Endodermal cell (in vitro differentiated cells): ENCODE measurements at regions not wholly inside any gene's neighbourhood (a gene's known extent, or its start where the extent isn't known, plus 50 kb on each side); places are given as distances from the start of the nearest gene placed in this dataset.
A peak's percentile ranks its signal among the peaks of the same experiment; 100 is the strongest.

Experiments used
- DNase-seq: peaks from one replicate; pipeline ENCODE4 v3.0.0-alpha.2; 2017
- H3K27ac ChIP-seq: 2 replicates; pipeline ENCODE4 v1.5.1; 2013; ENCODE audit warnings: mild to moderate bottlenecking, low read depth, low read length, moderate library complexity
- H3K27me3 ChIP-seq: 2 replicates; pipeline ENCODE4 v1.6.1; 2013; ENCODE audit warnings: mild to moderate bottlenecking, low read length, moderate library complexity; ENCODE audit not compliant: insufficient read depth, control insufficient read depth, poor library complexity, severe bottlenecking
- H3K36me3 ChIP-seq: 2 replicates; pipeline ENCODE4 v1.7.0; 2013; ENCODE audit warnings: mild to moderate bottlenecking, low read length, moderate library complexity; ENCODE audit not compliant: control insufficient read depth, insufficient read depth
- H3K4me1 ChIP-seq: one replicate; pipeline ENCODE4 v1.7.0; 2013; ENCODE audit warnings: low read length; ENCODE audit not compliant: control insufficient read depth, insufficient read depth
- H3K4me3 ChIP-seq: 2 replicates; pipeline ENCODE4 v1.5.1; 2013; ENCODE audit warnings: mild to moderate bottlenecking, low read length, moderate library complexity
- H3K9ac ChIP-seq: 2 replicates; pipeline ENCODE4 v1.6.1; 2013; ENCODE audit warnings: mild to moderate bottlenecking, low read length, moderate library complexity; ENCODE audit not compliant: poor library complexity, severe bottlenecking; ENCODE audit errors: extremely low read depth
- H3K9me3 ChIP-seq: 2 replicates; pipeline ENCODE4 v1.6.1; 2013; ENCODE audit warnings: mild to moderate bottlenecking, low read length, moderate library complexity; ENCODE audit not compliant: control insufficient read depth
- H3K27ac Mint-ChIP-seq: 2 replicates; pipeline ENCODE4 v1.8.0; 2020; ENCODE audit warnings: mixed read lengths
- H3K27me3 Mint-ChIP-seq: 2 replicates; pipeline ENCODE4 v1.8.0; 2021; ENCODE audit warnings: mild to moderate bottlenecking, mixed read lengths; ENCODE audit not compliant: insufficient read depth
- H3K36me3 Mint-ChIP-seq: 2 replicates; pipeline ENCODE4 v1.8.0; 2020; ENCODE audit warnings: low read depth, mixed read lengths
- H3K4me1 Mint-ChIP-seq: 2 replicates; pipeline ENCODE4 v1.8.0; 2020; ENCODE audit warnings: mixed read lengths
- H3K4me3 Mint-ChIP-seq: 2 replicates; pipeline ENCODE4 v1.8.0; 2020; ENCODE audit warnings: mild to moderate bottlenecking, moderate library complexity, mixed read lengths
- H3K9me3 Mint-ChIP-seq: 2 replicates; pipeline ENCODE4 v1.8.0; 2020; ENCODE audit warnings: mild to moderate bottlenecking, mixed read lengths
- WGBS, 2 experiments: methylation state at CpG; one replicate each; pipeline versions ENCODE4 v1.1.5 to v1.1.7; 2013; ENCODE audit warnings: missing lambda C conversion rate in 2 of 2, mixed read lengths in 1 of 2; ENCODE audit not compliant: insufficient coverage in 1 of 2, insufficient read length in 1 of 2; 5-methylcytosine and 5-hydroxymethylcytosine counted together
- TF ChIP-seq, protein P1 (sequence below): fragments of 200-600 bp; sonication (generic); conservative IDR thresholded peaks from 2 replicates; pipeline ENCODE4 v1.5.0; 2021; ENCODE audit warnings: antibody characterized with exemption, mild to moderate bottlenecking

DNA sequence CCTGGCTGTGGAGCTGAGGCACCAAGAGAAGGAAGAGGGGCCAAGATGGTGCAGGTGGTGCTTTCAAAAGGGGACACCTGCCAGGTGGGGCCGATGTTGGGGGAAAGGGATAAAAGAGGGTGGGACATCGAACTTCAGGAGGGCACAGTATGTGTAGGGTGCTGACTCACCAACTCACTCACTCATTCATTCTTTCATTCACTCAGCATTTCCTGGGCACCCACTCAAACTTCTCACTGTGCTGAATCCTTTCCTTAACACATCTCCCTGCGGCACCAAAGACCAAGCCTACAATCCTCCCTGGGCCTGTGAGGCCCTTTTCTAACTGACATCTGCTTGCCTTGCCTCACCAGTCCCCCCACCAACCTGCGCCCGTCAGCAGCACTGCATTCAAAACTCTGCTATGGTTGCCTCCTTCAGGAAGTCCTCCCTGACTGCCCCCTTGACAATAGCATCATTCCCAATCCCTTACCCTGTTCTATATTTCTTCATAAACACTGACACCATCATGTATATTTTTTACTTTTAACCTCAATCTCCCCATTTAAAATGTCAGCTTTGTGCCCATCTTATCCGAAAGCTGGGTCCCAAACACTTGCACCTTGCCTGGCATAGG is 246.6 kb downstream of the MN1 start:
- peaks cover 34% of the 10 kb centered on the region for H3K4me1 Mint-ChIP-seq
- Histone ChIP-seq H3K27ac (peak overlapping the region; percentile 86), H3K4me1 (peaks cover 5% of the 10 kb centered on the region), H3K9me3 (peaks cover 6% of the 10 kb centered on the region), H3K9ac (no peak overlapping the region), H3K36me3 (no peaks in the 10 kb centered on the region), H3K4me3 (no peak overlapping the region), H3K27me3 (no peaks in the 10 kb centered on the region)
- no peak for DNase-seq
- TF ChIP-seq, protein P1, sequence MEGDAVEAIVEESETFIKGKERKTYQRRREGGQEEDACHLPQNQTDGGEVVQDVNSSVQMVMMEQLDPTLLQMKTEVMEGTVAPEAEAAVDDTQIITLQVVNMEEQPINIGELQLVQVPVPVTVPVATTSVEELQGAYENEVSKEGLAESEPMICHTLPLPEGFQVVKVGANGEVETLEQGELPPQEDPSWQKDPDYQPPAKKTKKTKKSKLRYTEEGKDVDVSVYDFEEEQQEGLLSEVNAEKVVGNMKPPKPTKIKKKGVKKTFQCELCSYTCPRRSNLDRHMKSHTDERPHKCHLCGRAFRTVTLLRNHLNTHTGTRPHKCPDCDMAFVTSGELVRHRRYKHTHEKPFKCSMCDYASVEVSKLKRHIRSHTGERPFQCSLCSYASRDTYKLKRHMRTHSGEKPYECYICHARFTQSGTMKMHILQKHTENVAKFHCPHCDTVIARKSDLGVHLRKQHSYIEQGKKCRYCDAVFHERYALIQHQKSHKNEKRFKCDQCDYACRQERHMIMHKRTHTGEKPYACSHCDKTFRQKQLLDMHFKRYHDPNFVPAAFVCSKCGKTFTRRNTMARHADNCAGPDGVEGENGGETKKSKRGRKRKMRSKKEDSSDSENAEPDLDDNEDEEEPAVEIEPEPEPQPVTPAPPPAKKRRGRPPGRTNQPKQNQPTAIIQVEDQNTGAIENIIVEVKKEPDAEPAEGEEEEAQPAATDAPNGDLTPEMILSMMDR, result no peak
- 62 to 87% methylated on average over 2 to 6 of the region's 6 CpGs for WGBS, 2 experiments
- H3K9me3 Mint-ChIP-seq, result peaks cover 5% of the 10 kb centered on the region
- no peaks in the 10 kb centered on the region for H3K36me3 Mint-ChIP-seq
- no peak overlapping the region for H3K4me3 Mint-ChIP-seq
- peak overlapping the region; percentile 79 for H3K27ac Mint-ChIP-seq
- peaks cover 2% of the 10 kb centered on the region for H3K27me3 Mint-ChIP-seq

DNA sequence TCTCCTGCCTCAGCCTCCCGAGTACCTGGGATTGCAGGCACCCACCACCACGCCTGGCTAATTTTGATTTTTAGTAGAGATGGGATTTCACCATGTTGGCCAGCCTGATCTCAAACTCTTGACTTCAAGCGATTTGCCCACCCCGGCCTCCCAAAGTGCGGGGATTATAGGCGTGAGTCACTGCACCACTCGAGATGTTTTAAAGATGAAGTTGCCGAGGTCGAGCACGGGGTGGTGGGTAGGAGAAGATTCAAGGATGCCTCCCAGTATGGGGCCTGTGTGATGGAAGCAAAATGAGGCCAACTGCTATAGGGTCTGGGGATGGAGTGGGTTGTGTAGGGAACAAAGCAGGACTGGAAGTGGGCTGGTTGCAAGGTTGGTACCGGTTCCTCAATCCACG is 245.2 kb downstream of the MN1 start:
- Mint-ChIP-seq H3K27ac (no peak overlapping the region), H3K27me3 (peaks cover 4% of the 10 kb centered on the region), H3K36me3 (no peaks in the 10 kb centered on the region), H3K4me1 (peaks cover 34% of the 10 kb centered on the region), H3K4me3 (no peak overlapping the region), H3K9me3 (peaks cover 5% of the 10 kb centered on the region)
- TF ChIP-seq, protein P1, result no peak
- 91 to 92% methylated on average over 9 to 12 of the region's 12 CpGs for WGBS, 2 experiments
- H3K27me3 ChIP-seq, result no peaks in the 10 kb centered on the region
- H3K9ac ChIP-seq, result no peak overlapping the region
- H3K9me3 ChIP-seq, result peaks cover 6% of the 10 kb centered on the region
- H3K4me1 ChIP-seq, result peaks cover 5% of the 10 kb centered on the region
- H3K27ac ChIP-seq, result no peak overlapping the region
- H3K4me3 ChIP-seq, result no peak overlapping the region
- no peaks in the 10 kb centered on the region for H3K36me3 ChIP-seq
- DNase-seq, result no peak

DNA sequence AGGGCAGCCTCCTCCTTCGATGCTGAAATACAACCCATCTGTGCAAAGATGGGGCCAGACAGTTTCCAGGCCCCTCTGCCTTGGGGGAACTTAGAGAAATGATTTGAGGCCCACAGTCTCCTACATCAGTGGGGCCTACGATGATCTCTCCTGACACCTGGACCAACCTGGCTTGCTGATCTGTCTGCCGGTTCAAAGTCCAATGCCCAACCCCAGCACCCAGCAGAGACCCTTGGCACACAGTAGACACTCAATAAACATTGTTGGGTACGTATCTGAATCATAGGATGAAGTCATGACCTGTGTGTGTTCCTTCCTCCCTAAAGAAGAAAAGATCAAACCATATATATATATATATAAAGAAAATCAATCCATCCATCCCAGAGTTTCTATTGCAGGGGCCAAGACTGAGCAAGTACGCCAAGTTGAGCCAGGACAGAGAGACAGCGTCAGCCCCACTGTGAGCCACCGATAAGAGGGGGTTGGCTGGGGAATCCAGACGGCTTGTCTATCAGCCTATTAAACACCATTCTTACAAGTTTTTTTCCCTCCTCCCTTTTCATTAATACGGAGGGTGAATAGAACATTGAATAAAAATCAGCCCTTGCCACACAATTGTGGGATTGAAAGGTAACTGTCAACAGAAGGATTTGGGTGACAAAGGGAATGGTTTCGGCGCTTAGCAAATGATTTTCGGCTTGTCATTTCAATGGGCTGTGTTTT is 244.1 kb downstream of the MN1 start:
- no peak for DNase-seq
- peak overlapping the region; percentile 69 for H3K27ac ChIP-seq
- no peaks in the 10 kb centered on the region for H3K36me3 ChIP-seq
- H3K4me1 ChIP-seq, result peaks cover 5% of the 10 kb centered on the region
- no peak overlapping the region for H3K9ac ChIP-seq
- no peak overlapping the region for H3K4me3 Mint-ChIP-seq
- H3K27ac Mint-ChIP-seq, result peak overlapping the region; percentile 75
- no peaks in the 10 kb centered on the region for H3K36me3 Mint-ChIP-seq
- no peak overlapping the region for H3K4me3 ChIP-seq
- TF ChIP-seq, protein P1, result no peak
- peaks cover 6% of the 10 kb centered on the region for H3K9me3 ChIP-seq
- WGBS, 2 experiments, result 67 to 71% methylated on average over 1 to 11 of the region's 12 CpGs
- no peaks in the 10 kb centered on the region for H3K27me3 ChIP-seq
- peaks cover 34% of the 10 kb centered on the region for H3K4me1 Mint-ChIP-seq
- H3K9me3 Mint-ChIP-seq, result peaks cover 4% of the 10 kb centered on the region
- peaks cover 5% of the 10 kb centered on the region for H3K27me3 Mint-ChIP-seq
